ENCODE measurements at regions not wholly inside any gene's neighbourhood (a gene's known extent, or its start where the extent isn't known, plus 50 kb on each side); places are given as distances from the start of the nearest gene placed in this dataset.
A peak's percentile ranks its signal among the peaks of the same experiment; 100 is the strongest.

DNA sequence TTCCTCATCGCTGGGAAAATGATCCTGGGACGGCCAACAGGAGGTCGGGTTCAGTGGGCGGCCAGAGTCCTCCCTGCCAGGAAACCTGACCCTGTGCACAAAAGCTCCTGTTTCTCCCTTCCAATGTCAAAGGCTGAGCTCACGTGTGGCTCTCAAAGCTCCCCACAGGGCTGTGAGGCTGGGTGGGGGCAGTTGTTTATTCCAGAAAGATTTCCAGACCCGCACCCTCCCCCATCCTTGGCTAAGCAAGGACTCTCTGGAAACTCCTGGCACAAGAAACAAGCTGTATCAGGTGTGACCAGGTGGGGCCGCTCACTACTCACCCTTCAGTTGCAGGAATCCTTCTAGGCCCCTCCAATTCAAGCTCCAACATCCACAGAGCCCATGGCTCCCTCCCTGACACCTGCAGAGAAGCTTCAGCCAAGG is 131.9 kb downstream of the SHANK2 start (continued):
- TF ChIP-seq, protein P1, sequence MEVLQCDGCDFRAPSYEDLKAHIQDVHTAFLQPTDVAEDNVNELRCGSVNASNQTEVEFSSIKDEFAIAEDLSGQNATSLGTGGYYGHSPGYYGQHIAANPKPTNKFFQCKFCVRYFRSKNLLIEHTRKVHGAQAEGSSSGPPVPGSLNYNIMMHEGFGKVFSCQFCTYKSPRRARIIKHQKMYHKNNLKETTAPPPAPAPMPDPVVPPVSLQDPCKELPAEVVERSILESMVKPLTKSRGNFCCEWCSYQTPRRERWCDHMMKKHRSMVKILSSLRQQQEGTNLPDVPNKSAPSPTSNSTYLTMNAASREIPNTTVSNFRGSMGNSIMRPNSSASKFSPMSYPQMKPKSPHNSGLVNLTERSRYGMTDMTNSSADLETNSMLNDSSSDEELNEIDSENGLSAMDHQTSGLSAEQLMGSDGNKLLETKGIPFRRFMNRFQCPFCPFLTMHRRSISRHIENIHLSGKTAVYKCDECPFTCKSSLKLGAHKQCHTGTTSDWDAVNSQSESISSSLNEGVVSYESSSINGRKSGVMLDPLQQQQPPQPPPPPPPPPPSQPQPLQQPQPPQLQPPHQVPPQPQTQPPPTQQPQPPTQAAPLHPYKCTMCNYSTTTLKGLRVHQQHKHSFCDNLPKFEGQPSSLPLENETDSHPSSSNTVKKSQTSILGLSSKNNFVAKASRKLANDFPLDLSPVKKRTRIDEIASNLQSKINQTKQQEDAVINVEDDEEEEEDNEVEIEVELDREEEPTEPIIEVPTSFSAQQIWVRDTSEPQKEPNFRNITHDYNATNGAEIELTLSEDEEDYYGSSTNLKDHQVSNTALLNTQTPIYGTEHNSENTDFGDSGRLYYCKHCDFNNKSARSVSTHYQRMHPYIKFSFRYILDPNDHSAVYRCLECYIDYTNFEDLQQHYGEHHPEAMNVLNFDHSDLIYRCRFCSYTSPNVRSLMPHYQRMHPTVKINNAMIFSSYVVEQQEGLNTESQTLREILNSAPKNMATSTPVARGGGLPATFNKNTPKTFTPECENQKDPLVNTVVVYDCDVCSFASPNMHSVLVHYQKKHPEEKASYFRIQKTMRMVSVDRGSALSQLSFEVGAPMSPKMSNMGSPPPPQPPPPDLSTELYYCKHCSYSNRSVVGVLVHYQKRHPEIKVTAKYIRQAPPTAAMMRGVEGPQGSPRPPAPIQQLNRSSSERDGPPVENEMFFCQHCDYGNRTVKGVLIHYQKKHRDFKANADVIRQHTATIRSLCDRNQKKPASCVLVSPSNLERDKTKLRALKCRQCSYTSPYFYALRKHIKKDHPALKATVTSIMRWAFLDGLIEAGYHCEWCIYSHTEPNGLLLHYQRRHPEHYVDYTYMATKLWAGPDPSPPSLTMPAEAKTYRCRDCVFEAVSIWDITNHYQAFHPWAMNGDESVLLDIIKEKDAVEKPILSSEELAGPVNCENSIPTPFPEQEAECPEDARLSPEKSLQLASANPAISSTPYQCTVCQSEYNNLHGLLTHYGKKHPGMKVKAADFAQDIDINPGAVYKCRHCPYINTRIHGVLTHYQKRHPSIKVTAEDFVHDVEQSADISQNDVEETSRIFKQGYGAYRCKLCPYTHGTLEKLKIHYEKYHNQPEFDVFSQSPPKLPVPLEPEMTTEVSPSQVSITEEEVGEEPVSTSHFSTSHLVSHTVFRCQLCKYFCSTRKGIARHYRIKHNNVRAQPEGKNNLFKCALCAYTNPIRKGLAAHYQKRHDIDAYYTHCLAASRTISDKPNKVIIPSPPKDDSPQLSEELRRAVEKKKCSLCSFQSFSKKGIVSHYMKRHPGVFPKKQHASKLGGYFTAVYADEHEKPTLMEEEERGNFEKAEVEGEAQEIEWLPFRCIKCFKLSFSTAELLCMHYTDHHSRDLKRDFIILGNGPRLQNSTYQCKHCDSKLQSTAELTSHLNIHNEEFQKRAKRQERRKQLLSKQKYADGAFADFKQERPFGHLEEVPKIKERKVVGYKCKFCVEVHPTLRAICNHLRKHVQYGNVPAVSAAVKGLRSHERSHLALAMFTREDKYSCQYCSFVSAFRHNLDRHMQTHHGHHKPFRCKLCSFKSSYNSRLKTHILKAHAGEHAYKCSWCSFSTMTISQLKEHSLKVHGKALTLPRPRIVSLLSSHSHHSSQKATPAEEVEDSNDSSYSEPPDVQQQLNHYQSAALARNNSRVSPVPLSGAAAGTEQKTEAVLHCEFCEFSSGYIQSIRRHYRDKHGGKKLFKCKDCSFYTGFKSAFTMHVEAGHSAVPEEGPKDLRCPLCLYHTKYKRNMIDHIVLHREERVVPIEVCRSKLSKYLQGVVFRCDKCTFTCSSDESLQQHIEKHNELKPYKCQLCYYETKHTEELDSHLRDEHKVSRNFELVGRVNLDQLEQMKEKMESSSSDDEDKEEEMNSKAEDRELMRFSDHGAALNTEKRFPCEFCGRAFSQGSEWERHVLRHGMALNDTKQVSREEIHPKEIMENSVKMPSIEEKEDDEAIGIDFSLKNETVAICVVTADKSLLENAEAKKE (CRISPR knock-in tag; IDR thresholded peaks at IDR 0.05) = peak; percentile 70
- no peak for TF ChIP-seq CREB1 (CRISPR knock-in tag; IDR thresholded peaks at IDR 0.05; ENCODE audit: low read depth)

DNA sequence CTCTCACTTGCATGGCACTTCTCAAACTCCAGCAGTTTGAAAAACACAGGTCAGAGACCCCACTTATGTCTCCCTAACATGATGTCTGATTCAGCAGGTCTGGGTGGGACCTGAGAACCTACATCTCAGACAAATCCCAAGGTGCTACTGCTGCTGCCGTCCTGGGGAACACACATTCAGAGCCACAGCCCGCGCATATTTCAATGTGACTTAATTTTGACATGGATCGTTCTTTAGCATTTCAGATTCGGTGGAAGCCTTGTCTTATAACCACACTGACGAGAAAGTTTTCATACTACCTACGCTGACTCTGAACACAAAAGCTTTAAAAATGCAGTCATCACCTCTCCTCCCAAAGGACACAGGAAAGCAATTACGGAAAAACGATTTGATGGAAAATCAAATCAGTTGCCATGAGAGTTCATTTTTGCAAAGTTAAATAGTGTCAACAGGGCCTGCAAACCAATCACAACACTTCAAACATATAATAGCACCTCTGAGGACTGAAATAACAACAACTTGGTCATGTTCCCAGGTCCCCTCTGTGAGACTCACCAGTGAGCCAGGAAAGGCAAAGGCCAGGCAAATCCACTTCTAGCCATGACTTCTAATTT is 132.6 kb downstream of the SHANK2 start:
- no peaks in the 10 kb centered on the region for H3F3A ChIP-seq (replicated peaks; ENCODE audit: low read depth)
- no peak overlapping the region for H3K4me2 ChIP-seq
- H3K27ac Mint-ChIP-seq = peak overlapping the region; percentile 70; the same call in 1 of the 2 replicates
- no peak overlapping the region for H2AFZ ChIP-seq
- peaks cover 8% of the 10 kb centered on the region for H3K4me1 ChIP-seq (ENCODE audit: insufficient read depth)
- H3K36me3 ChIP-seq (ENCODE audit: insufficient read depth) = 0 out of 2 replicates have a peak, but pooled peaks cover 7% of the 10 kb centered on the region
- peaks cover 5% of the 10 kb centered on the region for H3K27me3 Mint-ChIP-seq (ENCODE audit: insufficient read depth, low read depth, poor library complexity)
- peaks cover 50% of the 10 kb centered on the region for H3K36me3 Mint-ChIP-seq (ENCODE audit: low read depth)
- no peaks in the 10 kb centered on the region for H3K9me3 Mint-ChIP-seq
- peak overlapping the region; percentile 50; the same call in 1 of the 2 replicates for H3K27ac ChIP-seq (ENCODE audit: low read depth)
- no peaks in the 10 kb centered on the region for H3K27me3 ChIP-seq (ENCODE audit: insufficient read depth)
- H3K4me1 Mint-ChIP-seq = peaks cover 18% of the 10 kb centered on the region
- no peaks in the 10 kb centered on the region; the same call in 1 of the 2 replicates for H4K20me1 ChIP-seq (replicated peaks; ENCODE audit: insufficient read depth)
- H3K4me3 ChIP-seq = no peak overlapping the region
- no peak for DNase-seq (ENCODE audit: low spot score)
- H3K79me2 ChIP-seq (replicated peaks; ENCODE audit: insufficient read depth) = peaks cover 11% of the 10 kb centered on the region; the same call in 1 of the 2 replicates
- no peak for ATAC-seq
- H3K9me2 ChIP-seq (ENCODE audit: insufficient read depth) = no peaks in the 10 kb centered on the region
- H3K4me3 Mint-ChIP-seq = no peak overlapping the region
- TF ChIP-seq, protein P1 (CRISPR knock-in tag; IDR thresholded peaks at IDR 0.05) = no peak
- TF ChIP-seq STAT1 (IDR thresholded peaks at IDR 0.05; ENCODE audit: unreplicated experiment) (no peak), ZNF114 (CRISPR knock-in tag; IDR thresholded peaks at IDR 0.05) (no peak)
- TF ChIP-seq, protein P2, sequence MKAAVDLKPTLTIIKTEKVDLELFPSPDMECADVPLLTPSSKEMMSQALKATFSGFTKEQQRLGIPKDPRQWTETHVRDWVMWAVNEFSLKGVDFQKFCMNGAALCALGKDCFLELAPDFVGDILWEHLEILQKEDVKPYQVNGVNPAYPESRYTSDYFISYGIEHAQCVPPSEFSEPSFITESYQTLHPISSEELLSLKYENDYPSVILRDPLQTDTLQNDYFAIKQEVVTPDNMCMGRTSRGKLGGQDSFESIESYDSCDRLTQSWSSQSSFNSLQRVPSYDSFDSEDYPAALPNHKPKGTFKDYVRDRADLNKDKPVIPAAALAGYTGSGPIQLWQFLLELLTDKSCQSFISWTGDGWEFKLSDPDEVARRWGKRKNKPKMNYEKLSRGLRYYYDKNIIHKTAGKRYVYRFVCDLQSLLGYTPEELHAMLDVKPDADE (IDR thresholded peaks at IDR 0.05) = no peak
